Lung (tissue), 12 donors: ENCODE measurements at regions not wholly inside any gene's neighbourhood (a gene's known extent, or its start where the extent isn't known, plus 50 kb on each side); places are given as distances from the start of the nearest gene placed in this dataset. TPM values are rescaled to one million over a fixed set of nuclear protein-coding genes. Genes with fewer than 3 reads are reported as not detected.

Experiments
- ATAC-seq: fragments of 200-7000 bp; cut with Tn5 transposase; one replicate; pipeline ENCODE4 v1.9.1; 2020; ENCODE audit warnings: moderate number of reproducible peaks; ENCODE audit not compliant: insufficient read depth, low FRiP score
- DNase-seq, 3 donors: peaks; one replicate each; pipeline ENCODE4 v3.0.0-alpha.2; 2013 to 2017
- H3K27ac ChIP-seq, 2 donors: one replicate each; pipeline ENCODE4 v1.5.1; 2013; ENCODE audit warnings: mild to moderate bottlenecking in 2 of 2, moderate library complexity in 2 of 2, control low read depth in 1 of 2, inconsistent platforms in 1 of 2, low read depth in 1 of 2, low read length in 1 of 2
- H3K27me3 ChIP-seq, 3 donors: one replicate each; pipeline ENCODE4 v1.5.1; 2013; ENCODE audit warnings: low read length in 2 of 3; ENCODE audit not compliant: control insufficient read depth in 3 of 3, insufficient read depth in 3 of 3
- H3K36me3 ChIP-seq, 4 donors: one replicate each; pipeline ENCODE4 v1.5.1; 2013; ENCODE audit warnings: low read length in 4 of 4, mild to moderate bottlenecking in 1 of 4, moderate library complexity in 1 of 4; ENCODE audit not compliant: control insufficient read depth in 4 of 4, insufficient read depth in 4 of 4
- H3K4me1 ChIP-seq, 5 donors: one replicate each; pipeline ENCODE4 v1.5.1; 2013; ENCODE audit warnings: low read length in 5 of 5, mild to moderate bottlenecking in 2 of 5, moderate library complexity in 1 of 5; ENCODE audit not compliant: control insufficient read depth in 5 of 5, insufficient read depth in 5 of 5
- H3K4me3 ChIP-seq: one replicate; pipeline ENCODE4 v1.5.1; 2013; ENCODE audit warnings: mild to moderate bottlenecking, control low read depth, moderate library complexity
- H3K9ac ChIP-seq, 2 donors: one replicate each; pipeline ENCODE4 v1.5.1; 2013; ENCODE audit warnings: low read length in 2 of 2, control low read depth in 1 of 2; ENCODE audit not compliant: insufficient read depth in 1 of 2
- H3K9me3 ChIP-seq, 4 donors: one replicate each; pipeline ENCODE4 v1.5.1; 2013; ENCODE audit warnings: low read length in 3 of 4, mild to moderate bottlenecking in 1 of 4, moderate library complexity in 1 of 4; ENCODE audit not compliant: control insufficient read depth in 4 of 4, insufficient read depth in 3 of 4
- CTCF ChIP-seq: IDR thresholded peaks from 2 replicates; pipeline ENCODE4 v1.5.1; 2012; ENCODE audit warnings: mild to moderate bottlenecking; ENCODE audit errors: control extremely low read depth, extremely low read depth
- WGBS, 2 donors: extraction: QIAGEN DNeasy Blood & Tissue Kit; methylation state at CpG; one replicate each; pipeline ENCODE4 v1.1.7; 2013; 5-methylcytosine and 5-hydroxymethylcytosine counted together
- small RNA-seq: library from RNA; depleted of rRNA; stranded (forward); fragments of <200 nt; gene quantifications from one replicate; pipeline ENCODE3, GENCODE V24; 2014; ENCODE audit warnings: low replicate concordance
- donor health status: control.
- donor health status: control.
- donor health status: Bipolar disorder and iron deficiency.
- donor health status: healthy.
- donor health status: DM: yes; HTN: yes; CAD: no.

- Histone ChIP-seq H3K4me1 (no peaks in the 10 kb centered on the region), H3K27ac (no peak overlapping the region), H3K9ac (no peak overlapping the region), H3K27me3 (peaks cover 0 to under 1% (median 0%) of the 10 kb centered on the region in 3 donors), H3K4me3 (no peak overlapping the region), H3K9me3 (no peaks in the 10 kb centered on the region), H3K36me3 (no peaks in the 10 kb centered on the region)
- 71 to 91% methylated on average over 1 of the region's 1 CpG for WGBS, 2 donors
- TF ChIP-seq CTCF, result no peak
- ATAC-seq, result no peak
- DNase-seq, result peak in 1 of 3 donors; percentile 33
Observed at GRCh38 chrX:80879143-80879542, 69.5 kb upstream of the BRWD3 start.

GRCh38 chrX:80876877-80877276 lies 67.2 kb upstream of the BRWD3 start:
- no peak overlapping the region for H3K9ac ChIP-seq
- no peaks in the 10 kb centered on the region for H3K9me3 ChIP-seq
- H3K27me3 ChIP-seq, result peaks cover 0 to 2% (median 0%) of the 10 kb centered on the region in 3 donors
- ATAC-seq, result no peak
- H3K4me1 ChIP-seq, result no peaks in the 10 kb centered on the region
- no peak overlapping the region for H3K27ac ChIP-seq
- no peaks in the 10 kb centered on the region for H3K36me3 ChIP-seq
- H3K4me3 ChIP-seq, result no peak overlapping the region
- DNase-seq, result peak in 2 of 3 donors; percentile 55 to 60
- TF ChIP-seq CTCF, result no peak

Small RNA genes in the stretch of these regions (small RNA-seq; reads per million reads assigned to genes)
- gene RNU6-493P, result not detected
